Panc1 (cell line): ENCODE measurements at regions not wholly inside any gene's neighbourhood (a gene's known extent, or its start where the extent isn't known, plus 50 kb on each side); places are given as distances from the start of the nearest gene placed in this dataset.

Source experiments
- ATAC-seq: fragments of 200-7000 bp; cut with Tn5 transposase; 2 replicates; pipeline ENCODE4 v1.9.1; 2020; ENCODE audit warnings: mild to moderate bottlenecking, moderate library complexity
- BruUV-seq: library from RNA; stranded (reverse); fragments of 400-500 nt; replicated peaks from 2 replicates; lab custom pipeline; 2021; lab: Mats Ljungman, UMichigan
- CTCF ChIA-PET: fragments of 300-600 bp; sonication (Branson Sonifier 250); formaldehyde crosslinking; loops from one replicate; lab custom pipeline; 2022; ENCODE audit warnings: antibody characterized with exemption; lab: Charles Lee
- POLR2A ChIA-PET: fragments of 300-600 bp; sonication (Branson Sonifier 250); formaldehyde crosslinking; loops from one replicate; lab custom pipeline; 2022; ENCODE audit warnings: antibody characterized with exemption; lab: Charles Lee
- DNase-seq: peaks from one replicate; pipeline ENCODE4 v3.0.0-alpha.2; 2010; ENCODE audit warnings: low read depth, low spot score
- H3K27ac ChIP-seq: 2 replicates; pipeline ENCODE4 v1.5.1; 2011; ENCODE audit warnings: mild to moderate bottlenecking, low read length, inconsistent platforms
- H3K27me3 ChIP-seq: fragments of 200-500 bp; sonication (Bioruptor generic); 2 replicates; pipeline ENCODE4 v1.6.0; 2014; ENCODE audit warnings: low read length, inconsistent platforms; ENCODE audit not compliant: control insufficient read depth, insufficient read depth
- H3K36me3 ChIP-seq: fragments of 200-500 bp; sonication (Bioruptor generic); 2 replicates; pipeline ENCODE4 v1.5.1; 2014; ENCODE audit warnings: inconsistent platforms, mild to moderate bottlenecking, low read length, moderate library complexity; ENCODE audit not compliant: control insufficient read depth, insufficient read depth
- H3K4me1 ChIP-seq: 2 replicates; pipeline ENCODE4 v1.5.1; 2011; ENCODE audit warnings: inconsistent platforms, mild to moderate bottlenecking, low read length, moderate library complexity; ENCODE audit not compliant: control insufficient read depth, insufficient read depth
- H3K4me3 ChIP-seq, 2 experiments: 2 replicates each; pipeline ENCODE4 v1.5.1; 2011 to 2012; ENCODE audit warnings: low read depth in 2 of 2, low read length in 2 of 2, mild to moderate bottlenecking in 2 of 2, inconsistent platforms in 1 of 2, moderate library complexity in 1 of 2
- H3K9me3 ChIP-seq: fragments of 200-500 bp; sonication (Bioruptor generic); 2 replicates; pipeline ENCODE4 v1.5.1; 2014; ENCODE audit warnings: low read depth, mild to moderate bottlenecking, inconsistent platforms, low read length, moderate library complexity; ENCODE audit not compliant: control insufficient read depth, insufficient read depth
- CTCF ChIP-seq: fragments of 450-650 bp; IDR thresholded peaks from 2 replicates; pipeline ENCODE4 v1.5.1; 2017; ENCODE audit warnings: mild to moderate bottlenecking
- POLR2AphosphoS5 ChIP-seq: IDR thresholded peaks from 2 replicates; pipeline ENCODE4 v1.6.1; 2012; ENCODE audit warnings: mild to moderate bottlenecking, low read depth, low read length, moderate library complexity
- REST ChIP-seq, 2 experiments: IDR thresholded peaks; 2 replicates each; pipeline ENCODE4 v1.6.1; 2011 to 2012; ENCODE audit warnings: low read depth in 2 of 2, control low read depth in 1 of 2, low read length in 1 of 2, mild to moderate bottlenecking in 1 of 2, moderate library complexity in 1 of 2; ENCODE audit not compliant: insufficient read depth in 1 of 2
- SIN3A ChIP-seq: IDR thresholded peaks from 2 replicates; pipeline ENCODE4 v1.6.1; 2012; ENCODE audit warnings: low read depth, mild to moderate bottlenecking, low read length, moderate library complexity, borderline replicate concordance; ENCODE audit not compliant: insufficient read depth
- TCF7L2 ChIP-seq: IDR thresholded peaks from 2 replicates; pipeline ENCODE4 v1.6.1; 2011; ENCODE audit warnings: mild to moderate bottlenecking, low read depth, low read length, inconsistent platforms
- in situ Hi-C: cut with HindIII; loops from 2 replicates; pipeline ENCODE4 v1.10.0; 2016; ENCODE audit warnings: low sequenced_read_pairs, low pct_unique_long_range_greater_than_20kb
- intact Hi-C: fragments of 100-400 bp; cut with micrococcal nuclease; formaldehyde crosslinking; loops from one replicate; pipeline ENCODE4 v1.10.0; 2022; ENCODE audit not compliant: unreplicated experiment

- Histone ChIP-seq H3K36me3 (no peaks in the 10 kb centered on the region), H3K27me3 (no peaks in the 10 kb centered on the region), H3K27ac (no peak overlapping the region), H3K9me3 (no peaks in the 10 kb centered on the region), H3K4me1 (no peaks in the 10 kb centered on the region), H3K4me3 (no peak overlapping the region)
- in situ Hi-C loops (no loop called here), intact Hi-C loops (no loop called here)
- TF ChIP-seq CTCF, result no peak
- no peak for TF ChIP-seq SIN3A
- TF ChIP-seq POLR2AphosphoS5, result no peak
- no peak for TF ChIP-seq REST (IDR thresholded peaks at IDR 0.05; ENCODE audit: insufficient read depth in 1 of 2, low read depth in 2 of 2, low read length in 1 of 2)
- no peak for TF ChIP-seq TCF7L2
- ChIA-PET CTCF (no interaction called here), POLR2A (no interaction called here)
- ATAC-seq (no peak), DNase-seq (no peak)
- no TSS peak for BruUV-seq
Observed at GRCh38 chr13:90253806-90254205, 1093.7 kb upstream of the MIR17HG start.

- in situ Hi-C loops, result no loop called here
- BruUV-seq, result no TSS peak
Observed at GRCh38 chr13:90254437-90254836, 1093.0 kb upstream of the MIR17HG start.

More at GRCh38 chr13:90254437-90254836, 1093.0 kb upstream of the MIR17HG start:
- DNase-seq, result no peak
- ATAC-seq, result no peak
- H3K27ac ChIP-seq, result no peak overlapping the region
- POLR2A ChIA-PET, result no interaction called here
- no peak overlapping the region for H3K4me3 ChIP-seq
- H3K9me3 ChIP-seq, result no peaks in the 10 kb centered on the region
- H3K36me3 ChIP-seq, result no peaks in the 10 kb centered on the region
- TF ChIP-seq CTCF (no peak), POLR2AphosphoS5 (no peak), SIN3A (no peak), REST (IDR thresholded peaks at IDR 0.05; ENCODE audit: insufficient read depth in 1 of 2, low read depth in 2 of 2, low read length in 1 of 2) (no peak), TCF7L2 (no peak)
- H3K4me1 ChIP-seq, result no peaks in the 10 kb centered on the region
- intact Hi-C loops, result no loop called here
- CTCF ChIA-PET, result no interaction called here
- H3K27me3 ChIP-seq, result no peaks in the 10 kb centered on the region
